ENCODE measurements at regions not wholly inside any gene's neighbourhood (a gene's known extent, or its start where the extent isn't known, plus 50 kb on each side); places are given as distances from the start of the nearest gene placed in this dataset.

- TF ChIP-seq GATA3 (IDR thresholded peaks at IDR 0.05; ENCODE audit: low read depth, low read length) = no peak
- TF ChIP-seq GATA2 (IDR thresholded peaks at IDR 0.05; ENCODE audit: low read depth, low read length) = no peak
These were observed 1295.8 kb downstream of the EFNA5 start for GRCh38 chr5:106374956-106375355.
